ENCODE measurements at regions not wholly inside any gene's neighbourhood (a gene's known extent, or its start where the extent isn't known, plus 50 kb on each side); places are given as distances from the start of the nearest gene placed in this dataset.

DNA sequence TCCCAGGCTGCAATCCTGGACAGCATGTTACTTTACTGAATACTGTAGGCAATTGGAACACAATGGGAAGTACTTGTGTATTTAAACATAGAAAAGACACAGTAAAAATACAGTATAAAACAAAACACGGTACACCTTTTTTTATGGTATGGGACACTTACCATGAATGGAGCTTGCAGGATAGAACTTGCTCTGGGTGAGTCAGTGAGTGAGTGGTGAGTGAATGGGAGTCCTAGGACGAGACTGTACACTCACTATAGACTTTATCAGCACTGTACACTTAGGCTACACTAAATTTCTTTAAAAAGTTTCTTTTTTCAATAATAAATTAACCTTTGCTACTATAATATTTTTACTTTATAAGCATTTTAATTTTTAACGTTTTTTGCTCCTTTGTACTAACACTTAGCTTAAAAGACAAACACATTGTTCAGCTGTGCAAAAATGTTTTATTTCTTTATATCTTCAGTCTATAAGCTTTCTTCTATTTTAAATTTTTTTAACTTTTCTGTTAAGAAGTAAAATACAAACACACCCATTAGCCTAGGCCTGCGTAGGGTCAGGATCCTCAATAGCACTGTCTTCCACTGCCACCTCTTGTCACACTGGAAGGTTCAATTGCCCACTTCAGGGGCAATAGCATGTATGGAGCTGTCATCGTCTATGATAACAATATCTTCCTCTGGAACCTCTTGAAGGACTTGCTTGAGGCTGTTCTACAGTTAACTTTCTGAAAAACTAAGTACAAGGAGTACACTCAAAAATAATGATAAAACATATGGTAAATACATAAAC, 293.5 kb upstream of the FSTL5 start:
- DNase-seq, result no peak

DNA sequence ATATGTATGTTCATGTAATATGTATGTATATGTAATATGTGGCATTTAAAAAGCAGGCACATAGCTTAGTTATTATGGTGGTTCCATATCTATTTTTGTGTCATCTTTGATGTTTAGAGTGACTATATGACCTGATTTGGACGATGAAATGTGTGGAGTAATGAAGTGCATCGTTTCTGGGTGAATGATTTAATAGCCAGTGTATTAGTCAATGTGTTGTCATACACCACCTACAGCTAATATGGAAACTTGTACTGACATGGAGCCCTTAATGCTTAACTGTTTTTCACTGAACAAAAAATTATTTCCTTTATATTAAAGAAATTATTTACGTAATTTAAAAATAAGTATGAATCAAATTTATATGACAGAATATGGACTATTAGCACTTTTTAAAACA, 292.3 kb upstream of the FSTL5 start:
- no peak for DNase-seq

- DNase-seq, result no peak
Observed at GRCh38 chr4:162450531-162451035, 286.8 kb upstream of the FSTL5 start.

- DNase-seq, result no peak
Observed at GRCh38 chr4:162443510-162443909, 279.7 kb upstream of the FSTL5 start.

- DNase-seq, result no peak
Observed at GRCh38 chr4:162442128-162442527, 278.3 kb upstream of the FSTL5 start.

DNA sequence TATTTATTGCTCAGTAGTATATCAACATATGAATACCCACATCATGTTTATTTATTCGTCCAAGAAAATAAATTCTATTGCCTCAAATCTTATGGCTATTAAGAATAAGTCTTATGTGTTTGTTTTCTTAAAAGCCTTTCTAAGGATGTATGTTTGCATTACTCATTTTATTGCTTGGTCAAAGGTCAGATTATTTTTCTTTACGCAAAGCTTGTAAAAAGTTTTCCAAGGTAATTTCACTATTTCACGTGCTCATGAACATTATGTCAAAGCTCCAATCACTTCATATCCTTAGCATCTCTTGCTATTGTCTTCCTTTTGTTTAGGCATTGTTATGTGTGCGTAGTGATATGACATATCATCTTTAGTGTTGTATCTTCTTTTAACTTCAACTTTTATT, 258.5 kb upstream of the FSTL5 start:
- no peak for DNase-seq

DNA sequence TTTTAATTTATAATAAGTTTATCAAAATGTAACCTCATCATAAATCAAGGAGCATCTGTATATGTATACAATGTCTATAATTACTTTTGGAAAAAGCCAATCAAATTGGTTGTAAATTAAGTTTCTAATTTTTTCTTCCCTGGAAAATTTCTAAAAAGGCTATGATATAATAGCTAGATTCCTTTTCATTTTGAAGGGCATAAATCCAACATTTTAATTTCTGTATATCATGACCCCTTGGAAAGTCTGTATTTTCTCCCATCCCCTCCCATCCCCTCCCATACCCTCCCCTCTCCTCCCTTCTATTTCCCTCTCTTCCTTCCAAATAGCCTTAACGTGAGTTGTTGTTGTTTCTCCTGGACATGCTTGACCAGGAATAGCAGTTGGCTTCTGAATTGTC, 247.1 kb upstream of the FSTL5 start:
- no peak for DNase-seq

DNA sequence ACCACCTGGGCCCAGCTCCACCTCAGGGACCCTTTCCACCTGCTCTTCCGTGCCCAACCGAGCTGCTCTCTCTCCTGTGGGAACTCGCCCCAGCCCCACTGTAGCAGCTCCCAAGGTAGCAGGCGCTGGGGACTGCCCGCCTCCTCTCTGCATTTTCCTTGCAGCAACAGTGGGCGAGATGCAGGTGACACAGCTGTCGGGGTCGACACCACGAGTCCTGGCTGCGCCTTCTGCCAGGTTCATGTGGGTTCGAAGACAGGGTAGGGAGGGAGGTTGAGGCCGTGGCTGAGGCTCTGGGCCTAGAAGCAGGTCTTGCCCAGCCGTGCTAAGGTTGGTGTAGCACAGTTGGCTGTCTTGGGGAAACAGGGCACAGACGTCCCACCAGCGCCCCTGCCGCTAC, 245.2 kb upstream of the FSTL5 start:
- DNase-seq, result no peak

GRCh38 chr4:162408309-162408708, 244.5 kb upstream of the FSTL5 start:
- no peak for DNase-seq

DNA sequence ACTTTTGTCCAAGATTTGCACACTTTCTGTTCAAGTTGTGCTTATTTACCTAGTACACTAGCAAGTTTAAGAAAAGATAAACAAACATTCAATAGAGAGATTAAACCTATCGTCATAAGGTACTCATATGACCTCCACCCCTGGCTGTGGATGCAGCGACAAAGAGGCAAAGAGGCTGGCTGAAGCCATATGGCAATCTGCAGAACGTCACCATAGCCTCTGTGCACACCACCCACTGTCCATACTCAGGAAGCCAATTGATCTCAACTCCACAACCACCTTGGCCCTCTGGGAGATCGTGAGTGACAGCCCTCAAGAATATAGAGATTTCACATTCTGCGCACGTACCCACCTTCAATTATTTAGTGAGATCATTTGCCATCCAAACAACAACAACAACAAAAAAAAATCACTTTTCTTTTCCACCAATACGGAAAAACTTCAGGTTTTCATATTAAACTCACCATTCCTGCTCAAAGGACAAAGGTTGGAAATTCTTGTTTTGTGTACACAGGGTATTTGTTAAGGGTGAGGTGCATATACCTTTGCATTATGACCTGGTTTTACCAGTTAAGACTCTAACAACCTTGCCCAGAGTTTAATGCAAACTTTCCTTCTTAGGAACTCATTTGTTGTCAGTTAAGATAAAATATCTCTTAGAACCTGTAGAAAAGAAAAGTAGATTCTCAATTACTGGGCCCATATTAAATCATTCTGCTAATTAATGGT, 243.0 kb upstream of the FSTL5 start:
- DNase-seq, result no peak

GRCh38 chr4:162403932-162404331, 240.1 kb upstream of the FSTL5 start:
- DNase-seq, result no peak

DNA sequence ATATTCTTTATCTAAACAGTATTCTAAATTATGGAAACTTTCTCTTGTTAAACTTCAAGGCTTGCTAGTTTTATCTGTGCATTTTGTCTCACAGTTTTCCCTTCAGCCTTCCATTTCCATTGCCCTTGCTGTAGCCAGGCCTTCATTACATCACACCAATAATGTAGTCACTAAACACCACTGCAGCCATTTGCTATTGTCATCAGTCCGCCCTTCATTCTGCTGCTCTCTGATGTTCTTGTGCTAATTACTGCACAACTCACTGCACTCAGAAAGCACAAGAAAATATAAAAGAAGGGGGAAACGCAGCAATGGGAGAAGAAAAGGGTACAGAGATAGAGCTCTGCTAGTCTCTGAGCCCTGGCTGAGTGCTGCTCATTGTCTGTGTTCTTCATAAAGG, 239.6 kb upstream of the FSTL5 start:
- no peak for DNase-seq

DNA sequence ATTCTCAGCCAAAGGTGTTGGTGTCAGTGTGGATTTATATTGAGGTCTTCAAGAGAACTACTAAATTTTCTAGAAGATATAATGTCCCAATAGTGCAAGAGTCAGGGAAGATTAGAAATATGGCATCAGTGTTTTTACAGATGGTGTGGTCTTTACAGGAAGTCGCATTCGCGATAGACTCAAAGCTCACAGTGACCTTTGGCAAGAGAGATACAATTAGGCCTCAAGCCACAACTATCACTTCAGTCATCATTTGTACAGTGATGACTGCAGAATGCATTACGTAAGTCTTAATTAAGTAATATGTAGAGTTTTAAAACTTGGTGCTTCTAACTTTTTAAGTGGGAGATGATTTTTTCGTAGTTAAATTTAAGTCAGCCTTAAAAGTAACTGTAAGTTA, 237.2 kb upstream of the FSTL5 start:
- no peak for DNase-seq

GRCh38 chr4:162392946-162393345, 229.1 kb upstream of the FSTL5 start:
- no peak for DNase-seq

DNA sequence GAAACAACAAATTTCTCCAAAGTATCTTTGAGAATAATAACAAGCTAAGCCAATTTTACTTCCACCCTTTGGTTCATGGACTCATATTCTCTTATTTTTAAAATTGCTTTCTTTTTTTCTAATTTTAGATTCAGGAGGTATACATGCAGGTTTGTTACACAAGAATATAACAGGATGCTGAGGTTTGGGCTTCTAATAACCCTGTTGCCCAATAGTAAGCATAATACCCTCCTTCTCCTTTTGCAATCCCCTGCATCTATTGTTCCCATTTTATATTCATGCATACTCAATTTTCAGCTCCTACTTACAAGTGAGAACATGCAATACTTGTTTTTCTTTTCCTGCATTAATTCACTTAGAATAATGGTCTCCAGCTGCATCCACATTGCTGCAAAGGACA, 202.3 kb upstream of the FSTL5 start:
- DNase-seq, result no peak

- DNase-seq, result no peak
Observed at GRCh38 chr4:162364651-162365050, 200.9 kb upstream of the FSTL5 start.

GRCh38 chr4:162360369-162361149, 196.8 kb upstream of the FSTL5 start:
- no peak for DNase-seq

DNA sequence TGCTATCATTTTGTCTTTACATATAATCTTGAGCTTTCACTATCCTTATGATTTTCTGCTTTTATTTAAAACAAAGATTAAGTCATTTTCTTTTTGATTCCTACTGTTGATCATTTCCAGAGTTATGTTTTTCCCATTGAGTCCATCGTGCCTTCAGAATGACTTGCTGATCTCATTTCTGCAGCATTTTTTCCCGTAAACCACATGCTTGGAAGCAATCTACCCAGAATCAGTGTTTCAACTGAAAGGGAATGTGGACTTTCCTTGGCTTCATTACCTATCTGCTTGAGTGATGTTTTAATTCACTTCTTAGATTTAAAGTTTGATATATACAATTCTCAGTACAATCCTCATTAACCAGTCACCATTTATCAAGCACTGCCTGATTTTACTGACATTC, 192.4 kb upstream of the FSTL5 start:
- DNase-seq, result no peak

DNA sequence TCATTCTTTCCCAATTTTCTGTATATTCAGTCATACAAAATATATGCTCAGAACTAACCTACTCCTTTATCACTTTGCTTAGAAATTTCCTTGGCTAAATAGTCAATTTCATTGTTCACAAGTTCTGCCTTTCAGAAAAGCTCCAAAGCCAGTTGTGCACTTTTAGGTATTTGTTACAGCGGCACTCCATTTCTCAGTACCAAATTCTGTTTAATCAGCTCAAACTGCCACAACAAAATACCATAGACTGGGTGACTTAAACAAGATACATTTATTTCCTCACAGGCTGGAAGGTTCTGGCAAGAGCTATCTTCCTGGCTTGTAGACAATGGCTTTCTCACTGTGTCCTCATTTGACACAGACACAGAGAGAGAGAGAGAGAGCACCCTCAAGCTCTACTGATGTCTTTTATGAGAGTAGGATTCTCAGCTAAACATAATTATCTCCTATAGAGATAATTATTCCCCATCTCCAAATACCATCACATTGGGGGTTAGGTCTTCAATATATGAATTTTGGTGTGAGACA, 188.8 kb upstream of the FSTL5 start:
- DNase-seq, result no peak

DNA sequence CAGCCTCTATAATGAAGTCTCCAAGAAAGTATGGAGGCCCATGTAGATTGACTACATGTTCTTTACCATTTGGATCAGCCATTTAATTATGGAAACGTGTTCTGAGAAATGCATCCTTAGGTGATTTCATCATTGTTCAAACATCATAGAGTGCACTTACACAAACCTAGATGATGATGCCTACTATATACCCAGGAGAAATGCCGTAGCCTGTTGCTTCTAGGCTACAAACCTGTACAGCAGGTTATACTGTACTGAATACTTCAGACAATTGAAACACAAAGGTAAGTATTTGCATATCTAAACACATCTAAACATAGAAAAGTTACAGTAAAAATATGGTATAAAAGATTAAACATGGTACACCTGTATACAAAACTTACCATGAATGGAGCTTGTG, 186.5 kb upstream of the FSTL5 start:
- DNase-seq, result no peak

DNA sequence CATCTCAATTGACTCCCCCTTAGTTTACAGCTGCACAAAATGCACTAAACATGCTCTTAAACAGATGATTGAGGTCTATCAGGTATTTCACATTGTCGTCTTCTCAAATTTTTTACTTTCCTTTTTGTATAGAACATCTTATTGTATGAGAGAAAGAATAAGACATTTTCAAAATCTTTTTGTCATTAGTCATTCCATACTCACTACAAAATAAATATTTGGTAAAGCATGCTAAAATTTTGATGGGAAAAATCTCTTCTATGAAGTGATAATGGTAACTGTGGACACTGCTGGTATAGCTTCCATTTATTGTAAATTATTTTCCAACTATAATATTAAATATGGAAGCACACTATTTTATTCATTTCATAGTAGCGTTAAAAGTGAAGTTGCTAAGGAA, 185.6 kb upstream of the FSTL5 start:
- no peak for DNase-seq

- no peak for DNase-seq
Observed at GRCh38 chr4:162347842-162348213, 184.0 kb upstream of the FSTL5 start.

DNA sequence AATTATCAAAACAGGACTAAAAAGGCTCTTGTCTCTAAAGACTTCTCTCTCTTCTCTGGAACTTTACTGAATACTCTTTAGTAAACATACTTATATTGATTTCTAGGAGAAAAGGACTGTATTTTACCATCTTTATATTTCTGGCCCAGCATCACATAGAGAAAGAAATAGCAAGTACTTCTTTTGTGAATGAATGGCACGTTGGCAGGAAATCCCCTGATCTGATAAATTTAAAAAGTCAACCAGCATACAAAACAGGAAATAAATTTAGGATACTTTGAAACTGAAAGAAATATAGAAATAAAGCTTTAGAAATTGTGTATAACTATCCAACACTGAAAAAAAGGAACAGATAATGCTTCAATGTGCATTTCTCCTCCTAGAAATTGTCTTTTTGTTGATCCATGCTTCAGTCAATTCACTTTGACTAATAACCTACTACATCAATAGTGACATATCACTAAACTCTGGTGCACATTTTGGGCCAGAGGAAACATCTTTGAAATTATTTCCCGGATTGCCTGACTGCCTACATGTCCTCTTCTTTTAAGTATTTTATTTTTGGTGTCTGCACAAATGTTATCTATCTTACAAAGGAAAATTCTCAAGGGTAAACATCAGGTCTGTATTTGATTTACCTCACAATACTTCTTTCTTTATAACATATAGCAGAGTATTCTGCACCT, 183.5 kb upstream of the FSTL5 start:
- no peak for DNase-seq

All from NCI-H2081 treated with DMSO at 0.1 percent for 48 hours (cell line).